ENCODE measurements at regions not wholly inside any gene's neighbourhood (a gene's known extent, or its start where the extent isn't known, plus 50 kb on each side); places are given as distances from the start of the nearest gene placed in this dataset.

- intact Hi-C loops (cut with micrococcal nuclease), result no loop called here
- no peak overlapping the region for H3K27ac Mint-ChIP-seq
- Histone ChIP-seq H3K36me3 (ENCODE audit: control insufficient read depth in 2 of 3, insufficient read depth in 3 of 3, low read length in 3 of 3) (no peaks in the 10 kb centered on the region), H3K4me1 (ENCODE audit: control insufficient read depth in 2 of 2, insufficient read depth in 2 of 2, low read length in 2 of 2) (no peaks in the 10 kb centered on the region), H3K27ac (ENCODE audit: low read depth, low read length) (no peak overlapping the region), H3K4me3 (ENCODE audit: low read length) (no peak overlapping the region), H3K9me3 (ENCODE audit: control insufficient read depth in 2 of 3, low read length in 3 of 3) (no peaks in the 10 kb centered on the region), H3K27me3 (ENCODE audit: control insufficient read depth in 2 of 2, insufficient read depth in 2 of 2, low read length in 2 of 2) (no peaks in the 10 kb centered on the region)
- no peaks in the 10 kb centered on the region for H3K27me3 Mint-ChIP-seq
- POLR2A ChIA-PET, result no interaction called here
- DNase-seq (no peak), ATAC-seq (no peak)
- peaks cover 0 to 3% (median 0%) of the 10 kb centered on the region in 5 donors for H3K36me3 Mint-ChIP-seq
- no peaks in the 10 kb centered on the region for H3K4me1 Mint-ChIP-seq
- no peak overlapping the region for H3K4me3 Mint-ChIP-seq
- peaks cover 0 to 6% (median 0%) of the 10 kb centered on the region in 11 donors for H3K9me3 Mint-ChIP-seq
- CTCF ChIA-PET, result no interaction called here
Measured at GRCh38 chr3:35849496-35849895, 210.2 kb downstream of the ARPP21 start.

GRCh38 chr3:35849963-35850362 is 210.6 kb downstream of the ARPP21 start:
- no peak overlapping the region for H3K4me3 Mint-ChIP-seq
- intact Hi-C loops (cut with micrococcal nuclease), result no loop called here
- ATAC-seq, result no peak

GRCh38 chr3:35857004-35857403 is 217.7 kb downstream of the ARPP21 start:
- Histone ChIP-seq H3K4me1 (ENCODE audit: control insufficient read depth in 2 of 2, insufficient read depth in 2 of 2, low read length in 2 of 2) (no peaks in the 10 kb centered on the region), H3K9me3 (ENCODE audit: control insufficient read depth in 2 of 3, low read length in 3 of 3) (no peaks in the 10 kb centered on the region), H3K27ac (ENCODE audit: low read depth, low read length) (no peak overlapping the region), H3K27me3 (ENCODE audit: control insufficient read depth in 2 of 2, insufficient read depth in 2 of 2, low read length in 2 of 2) (no peaks in the 10 kb centered on the region), H3K4me3 (ENCODE audit: low read length) (no peak overlapping the region), H3K36me3 (ENCODE audit: control insufficient read depth in 2 of 3, insufficient read depth in 3 of 3, low read length in 3 of 3) (no peaks in the 10 kb centered on the region)
- H3K4me3 Mint-ChIP-seq, result no peak overlapping the region
- ChIA-PET POLR2A (no interaction called here), CTCF (no interaction called here)
- ATAC-seq (no peak), DNase-seq (no peak)
- peaks cover 0 to 10% (median 0%) of the 10 kb centered on the region in 11 donors for H3K9me3 Mint-ChIP-seq
- no peak overlapping the region for H3K27ac Mint-ChIP-seq
- no peaks in the 10 kb centered on the region for H3K4me1 Mint-ChIP-seq
- no peaks in the 10 kb centered on the region for H3K36me3 Mint-ChIP-seq
- peaks cover 0 to 16% (median 0%) of the 10 kb centered on the region in 5 donors for H3K27me3 Mint-ChIP-seq
- intact Hi-C loops (cut with micrococcal nuclease), result no loop called here

More at GRCh38 chr3:35849963-35850362, 210.6 kb downstream of the ARPP21 start:
- no peak for DNase-seq
- no peak overlapping the region for H3K4me3 ChIP-seq (ENCODE audit: low read length)
- no peaks in the 10 kb centered on the region for H3K4me1 ChIP-seq (ENCODE audit: control insufficient read depth in 2 of 2, insufficient read depth in 2 of 2, low read length in 2 of 2)
- H3K27ac Mint-ChIP-seq, result no peak overlapping the region
- peaks cover 0 to 3% (median 0%) of the 10 kb centered on the region in 11 donors for H3K9me3 Mint-ChIP-seq
- H3K36me3 ChIP-seq (ENCODE audit: control insufficient read depth in 2 of 3, insufficient read depth in 3 of 3, low read length in 3 of 3), result no peaks in the 10 kb centered on the region
- H3K36me3 Mint-ChIP-seq, result no peaks in the 10 kb centered on the region
- no peaks in the 10 kb centered on the region for H3K27me3 ChIP-seq (ENCODE audit: control insufficient read depth in 2 of 2, insufficient read depth in 2 of 2, low read length in 2 of 2)
- H3K27me3 Mint-ChIP-seq, result no peaks in the 10 kb centered on the region
- POLR2A ChIA-PET, result no interaction called here
- CTCF ChIA-PET, result no interaction called here
- H3K4me1 Mint-ChIP-seq, result no peaks in the 10 kb centered on the region
- no peak overlapping the region for H3K27ac ChIP-seq (ENCODE audit: low read depth, low read length)
- no peaks in the 10 kb centered on the region for H3K9me3 ChIP-seq (ENCODE audit: control insufficient read depth in 2 of 3, low read length in 3 of 3)

GRCh38 chr3:35862057-35862456 is 222.7 kb downstream of the ARPP21 start:
- ChIA-PET CTCF (no interaction called here), POLR2A (no interaction called here)
- Mint-ChIP-seq H3K36me3 (no peaks in the 10 kb centered on the region), H3K4me3 (no peak overlapping the region), H3K4me1 (no peaks in the 10 kb centered on the region), H3K9me3 (peaks cover 0 to 5% (median 0%) of the 10 kb centered on the region in 11 donors), H3K27me3 (peaks cover 0 to 13% (median 0%) of the 10 kb centered on the region in 5 donors), H3K27ac (no peak overlapping the region)
- Histone ChIP-seq H3K27me3 (ENCODE audit: control insufficient read depth in 2 of 2, insufficient read depth in 2 of 2, low read length in 2 of 2) (no peaks in the 10 kb centered on the region), H3K4me1 (ENCODE audit: control insufficient read depth in 2 of 2, insufficient read depth in 2 of 2, low read length in 2 of 2) (no peaks in the 10 kb centered on the region), H3K27ac (ENCODE audit: low read depth, low read length) (no peak overlapping the region), H3K4me3 (ENCODE audit: low read length) (no peak overlapping the region), H3K36me3 (ENCODE audit: control insufficient read depth in 2 of 3, insufficient read depth in 3 of 3, low read length in 3 of 3) (no peaks in the 10 kb centered on the region), H3K9me3 (ENCODE audit: control insufficient read depth in 2 of 3, low read length in 3 of 3) (no peaks in the 10 kb centered on the region)
- ATAC-seq (no peak), DNase-seq (no peak)
- intact Hi-C loops (cut with micrococcal nuclease), result no loop called here

GRCh38 chr3:35864871-35865270 is 225.5 kb downstream of the ARPP21 start:
- DNase-seq, result no peak
- Histone ChIP-seq H3K36me3 (ENCODE audit: control insufficient read depth in 2 of 3, insufficient read depth in 3 of 3, low read length in 3 of 3) (no peaks in the 10 kb centered on the region), H3K27me3 (ENCODE audit: control insufficient read depth in 2 of 2, insufficient read depth in 2 of 2, low read length in 2 of 2) (no peaks in the 10 kb centered on the region), H3K27ac (ENCODE audit: low read depth, low read length) (no peak overlapping the region), H3K9me3 (ENCODE audit: control insufficient read depth in 2 of 3, low read length in 3 of 3) (no peaks in the 10 kb centered on the region), H3K4me1 (ENCODE audit: control insufficient read depth in 2 of 2, insufficient read depth in 2 of 2, low read length in 2 of 2) (no peaks in the 10 kb centered on the region), H3K4me3 (ENCODE audit: low read length) (no peak overlapping the region)
- POLR2A ChIA-PET, result no interaction called here
- Mint-ChIP-seq H3K4me1 (no peaks in the 10 kb centered on the region), H3K36me3 (no peaks in the 10 kb centered on the region), H3K27me3 (no peaks in the 10 kb centered on the region), H3K9me3 (peaks cover 0 to 5% (median 0%) of the 10 kb centered on the region in 11 donors), H3K4me3 (no peak overlapping the region), H3K27ac (no peak overlapping the region)
- CTCF ChIA-PET, result no interaction called here
- intact Hi-C loops (cut with micrococcal nuclease), result no loop called here
- no peak for ATAC-seq

- no peaks in the 10 kb centered on the region for H3K36me3 Mint-ChIP-seq
- Histone ChIP-seq H3K27me3 (ENCODE audit: control insufficient read depth in 2 of 2, insufficient read depth in 2 of 2, low read length in 2 of 2) (no peaks in the 10 kb centered on the region), H3K27ac (ENCODE audit: low read depth, low read length) (no peak overlapping the region), H3K9me3 (ENCODE audit: control insufficient read depth in 2 of 3, low read length in 3 of 3) (no peaks in the 10 kb centered on the region), H3K4me3 (ENCODE audit: low read length) (no peak overlapping the region), H3K4me1 (ENCODE audit: control insufficient read depth in 2 of 2, insufficient read depth in 2 of 2, low read length in 2 of 2) (no peaks in the 10 kb centered on the region), H3K36me3 (ENCODE audit: control insufficient read depth in 2 of 3, insufficient read depth in 3 of 3, low read length in 3 of 3) (no peaks in the 10 kb centered on the region)
- H3K27me3 Mint-ChIP-seq, result no peaks in the 10 kb centered on the region
- ChIA-PET CTCF (no interaction called here), POLR2A (no interaction called here)
- DNase-seq, result no peak
- H3K9me3 Mint-ChIP-seq, result peaks cover 0 to 2% (median 0%) of the 10 kb centered on the region in 11 donors
- H3K4me1 Mint-ChIP-seq, result no peaks in the 10 kb centered on the region
- no peak overlapping the region for H3K4me3 Mint-ChIP-seq
- no peak for ATAC-seq
- intact Hi-C loops (cut with micrococcal nuclease), result no loop called here
- no peak overlapping the region for H3K27ac Mint-ChIP-seq
Measured at GRCh38 chr3:35867791-35868190, 228.5 kb downstream of the ARPP21 start.

- no peaks in the 10 kb centered on the region for H3K27me3 Mint-ChIP-seq
- Histone ChIP-seq H3K27ac (ENCODE audit: low read depth, low read length) (no peak overlapping the region), H3K27me3 (ENCODE audit: control insufficient read depth in 2 of 2, insufficient read depth in 2 of 2, low read length in 2 of 2) (no peaks in the 10 kb centered on the region), H3K4me3 (ENCODE audit: low read length) (no peak overlapping the region), H3K36me3 (ENCODE audit: control insufficient read depth in 2 of 3, insufficient read depth in 3 of 3, low read length in 3 of 3) (no peaks in the 10 kb centered on the region), H3K4me1 (ENCODE audit: control insufficient read depth in 2 of 2, insufficient read depth in 2 of 2, low read length in 2 of 2) (no peaks in the 10 kb centered on the region), H3K9me3 (ENCODE audit: control insufficient read depth in 2 of 3, low read length in 3 of 3) (no peaks in the 10 kb centered on the region)
- POLR2A ChIA-PET, result no interaction called here
- no peaks in the 10 kb centered on the region for H3K36me3 Mint-ChIP-seq
- no peak overlapping the region for H3K4me3 Mint-ChIP-seq
- no peaks in the 10 kb centered on the region for H3K4me1 Mint-ChIP-seq
- CTCF ChIA-PET, result no interaction called here
- DNase-seq (no peak), ATAC-seq (no peak)
- H3K9me3 Mint-ChIP-seq, result peaks cover 0 to 2% (median 0%) of the 10 kb centered on the region in 11 donors
- no peak overlapping the region for H3K27ac Mint-ChIP-seq
- intact Hi-C loops (cut with micrococcal nuclease), result no loop called here
Measured at GRCh38 chr3:35871009-35871408, 231.7 kb downstream of the ARPP21 start.
